NT2/D1 (cell line): ENCODE measurements at regions not wholly inside any gene's neighbourhood (a gene's known extent, or its start where the extent isn't known, plus 50 kb on each side); places are given as distances from the start of the nearest gene placed in this dataset.

Source experiments
- YY1 ChIP-seq: IDR thresholded peaks from 2 replicates; pipeline ENCODE4 v1.6.1; 2011; ENCODE audit not compliant: insufficient read length, insufficient read depth
- ZNF274 ChIP-seq: IDR thresholded peaks from 2 replicates; pipeline ENCODE4 v1.6.1; 2011; ENCODE audit warnings: mild to moderate bottlenecking, low read depth, low read length

- TF ChIP-seq ZNF274: no peak
- TF ChIP-seq YY1: no peak
These were observed 309.2 kb downstream of the CDC5L start for GRCh38 chr6:44696686-44697085.
